ENCODE measurements at regions not wholly inside any gene's neighbourhood (a gene's known extent, or its start where the extent isn't known, plus 50 kb on each side); places are given as distances from the start of the nearest gene placed in this dataset.
"Not testable (repeated sequence)": the region's sequence is repeated elsewhere in the genome, so short reads cannot be mapped to it uniquely, and the experiment has no call there.

DNA sequence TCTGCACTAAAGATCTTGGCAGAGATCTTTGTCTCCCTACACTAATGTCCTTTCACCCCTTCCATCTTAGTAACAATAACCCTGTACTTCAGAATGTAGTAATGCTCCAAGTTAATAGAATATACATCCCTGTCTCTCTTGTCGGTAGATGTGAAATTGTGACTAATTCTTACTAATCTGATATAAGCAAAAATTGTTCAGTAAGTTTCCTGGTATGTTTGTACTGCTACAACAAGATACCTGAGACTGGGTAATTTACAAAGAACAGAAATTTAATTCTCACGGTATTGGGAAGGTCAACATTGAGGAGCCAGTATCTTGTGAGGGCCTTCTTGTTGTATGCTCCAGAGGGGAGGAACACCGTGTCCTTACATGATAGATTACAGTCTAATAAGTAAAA lies 1686.6 kb upstream of the CDH9 start:
- DNase-seq = no peak

DNA sequence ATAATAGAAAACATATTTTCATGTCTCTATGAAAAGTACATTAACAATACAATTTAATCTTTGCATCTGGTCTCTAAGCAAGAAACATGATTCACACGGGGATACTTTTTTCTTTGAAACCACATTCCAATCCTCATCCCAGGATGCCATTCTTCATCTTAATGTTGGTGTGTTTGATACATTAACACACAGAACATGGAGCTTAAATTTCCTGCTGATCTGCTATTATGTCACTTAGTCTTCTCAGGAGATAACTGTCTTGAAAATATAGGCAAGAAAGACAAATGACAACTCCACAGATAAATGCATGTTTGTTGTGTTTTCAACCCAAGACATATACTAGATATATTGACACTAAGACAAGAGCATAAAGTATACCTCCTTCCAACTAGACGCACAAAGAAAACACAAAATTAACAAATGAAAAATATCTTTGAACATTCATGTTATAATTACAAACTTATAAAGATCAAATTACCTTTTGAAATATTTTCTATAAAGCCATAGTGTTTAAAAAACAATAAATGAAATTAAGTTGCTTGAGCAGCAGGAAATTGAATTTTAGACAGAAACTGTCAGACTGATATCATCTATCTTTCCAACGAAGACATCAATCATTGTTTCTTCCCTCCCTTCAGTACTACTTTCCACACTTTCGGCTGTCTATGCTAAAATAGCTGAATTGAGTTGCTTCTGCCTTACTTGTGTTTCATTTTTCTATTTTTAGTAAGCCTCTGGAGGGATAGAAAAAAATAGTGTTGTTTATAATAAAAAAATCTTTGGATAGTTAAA lies 1676.7 kb upstream of the CDH9 start:
- DNase-seq = no peak

DNA sequence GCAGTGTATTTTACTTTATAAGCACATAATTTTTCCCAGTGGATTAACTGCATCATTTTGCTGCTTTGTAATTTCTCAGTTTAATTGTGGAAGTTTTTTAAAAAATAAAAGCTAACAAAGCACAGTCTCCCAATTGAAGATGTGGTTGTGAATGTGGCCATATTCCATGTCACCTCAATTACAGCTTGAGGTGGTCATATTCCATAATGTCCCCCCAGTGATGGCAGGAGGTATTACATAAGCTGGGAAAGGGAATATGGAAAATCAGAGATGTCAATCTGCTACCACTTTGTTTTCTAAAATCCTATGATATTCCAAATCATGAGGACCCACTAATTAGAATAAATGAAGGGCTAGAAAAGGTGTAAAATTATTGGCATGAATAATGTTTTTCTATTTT lies 1672.0 kb upstream of the CDH9 start:
- DNase-seq = no peak

DNA sequence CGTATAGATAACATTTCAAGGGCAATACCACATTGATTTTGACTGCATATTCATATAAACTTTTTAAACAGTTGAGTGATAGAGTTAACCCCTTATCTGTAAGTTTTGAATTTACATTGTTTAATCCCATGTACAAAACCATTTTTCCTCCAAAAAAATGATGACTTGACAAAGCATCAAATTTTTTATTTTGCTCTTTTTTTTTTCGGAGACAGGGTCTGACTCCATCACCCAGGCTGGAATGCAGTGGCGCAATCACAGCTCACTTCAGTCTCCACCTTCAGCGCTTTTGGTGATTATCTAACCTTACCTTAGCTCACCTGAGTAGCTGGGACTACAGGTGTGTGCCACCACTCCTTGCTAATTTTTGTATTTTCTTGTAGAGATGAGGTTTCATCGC lies 1670.1 kb upstream of the CDH9 start:
- no peak for DNase-seq

DNA sequence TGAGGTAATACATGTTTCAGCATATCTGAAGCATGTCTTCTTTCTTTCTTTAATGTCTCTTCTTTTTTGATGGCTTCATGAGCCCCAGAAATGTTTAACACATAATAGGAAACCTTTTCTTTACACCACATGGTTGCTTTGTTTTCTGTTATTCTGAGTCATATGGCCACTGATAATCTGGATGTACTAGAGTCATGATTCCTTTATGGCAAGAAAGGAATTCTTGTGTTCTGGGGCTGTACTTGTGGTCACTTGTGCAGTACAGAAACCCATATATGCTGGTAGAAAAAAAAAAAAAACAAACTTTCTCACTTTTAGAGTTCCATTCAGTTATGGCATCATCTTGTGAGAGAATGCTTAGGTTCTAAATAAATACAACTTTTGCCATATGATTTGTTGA lies 1669.3 kb upstream of the CDH9 start:
- no peak for DNase-seq

DNA sequence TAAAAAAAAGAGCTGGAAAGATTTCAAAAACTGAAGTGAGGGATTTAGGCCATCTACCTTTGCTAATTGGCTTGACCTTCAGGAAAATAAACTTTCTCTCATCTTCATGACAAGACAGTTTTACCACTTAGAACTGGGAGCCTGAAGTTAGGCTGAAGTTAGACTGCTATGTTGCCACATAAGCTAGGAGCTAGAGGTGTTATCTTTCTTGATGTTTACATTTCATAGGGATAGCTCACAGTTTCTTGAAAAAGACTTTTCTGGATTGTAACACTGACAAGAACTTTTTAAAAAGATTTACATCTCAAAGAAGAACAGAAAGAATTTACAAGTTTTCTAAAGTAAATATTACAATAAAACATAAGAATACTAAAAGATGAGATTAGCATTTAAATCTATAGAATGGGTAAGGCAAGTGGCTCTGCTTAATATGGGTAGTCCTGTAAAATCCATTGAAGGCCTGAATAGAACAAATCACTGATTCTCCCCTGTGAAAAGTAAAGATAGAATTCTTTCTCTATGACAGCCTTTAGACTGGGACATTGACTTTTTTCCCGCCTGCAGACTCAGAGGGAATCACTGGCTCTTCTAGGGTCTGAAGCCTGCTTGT lies 1665.4 kb upstream of the CDH9 start:
- no peak for DNase-seq

DNA sequence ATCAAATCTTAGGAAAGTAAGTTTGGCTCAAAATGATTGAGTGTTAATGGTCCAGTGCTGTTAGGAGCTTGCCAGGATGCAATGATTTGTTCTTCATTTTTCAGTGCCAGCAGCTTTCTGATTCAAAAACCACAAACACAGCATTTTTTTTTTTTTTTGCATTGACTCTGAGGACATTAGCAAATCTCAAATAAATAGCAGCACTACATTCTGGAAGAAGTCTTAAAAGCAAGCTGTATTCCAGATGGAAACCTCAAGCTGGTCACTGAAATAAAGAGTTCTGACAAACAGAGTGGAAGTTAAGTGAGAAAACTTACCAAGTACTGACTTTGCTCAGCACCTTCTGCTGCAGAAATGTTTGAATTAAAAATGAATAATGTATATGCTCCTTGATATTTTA lies 1653.1 kb upstream of the CDH9 start:
- DNase-seq = no peak

DNA sequence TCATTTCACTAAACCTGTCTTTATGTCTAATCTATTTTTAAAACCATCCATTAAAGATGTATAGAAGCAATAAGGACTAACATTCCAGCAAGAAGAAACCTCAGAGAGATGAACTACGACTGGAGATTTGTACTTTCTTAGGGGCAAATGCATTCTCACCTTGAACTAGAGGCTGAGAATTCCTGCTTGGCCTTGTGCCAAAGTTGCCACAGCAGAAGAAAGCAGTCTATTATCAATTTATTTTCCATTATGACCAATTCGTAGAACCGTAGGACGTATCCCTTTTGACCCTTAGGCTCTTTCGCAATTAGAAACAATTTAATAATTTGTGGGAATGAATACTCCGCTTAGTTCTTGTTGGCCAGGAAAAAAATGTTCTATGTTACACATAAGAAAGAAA lies 1647.4 kb upstream of the CDH9 start:
- no peak for DNase-seq

DNA sequence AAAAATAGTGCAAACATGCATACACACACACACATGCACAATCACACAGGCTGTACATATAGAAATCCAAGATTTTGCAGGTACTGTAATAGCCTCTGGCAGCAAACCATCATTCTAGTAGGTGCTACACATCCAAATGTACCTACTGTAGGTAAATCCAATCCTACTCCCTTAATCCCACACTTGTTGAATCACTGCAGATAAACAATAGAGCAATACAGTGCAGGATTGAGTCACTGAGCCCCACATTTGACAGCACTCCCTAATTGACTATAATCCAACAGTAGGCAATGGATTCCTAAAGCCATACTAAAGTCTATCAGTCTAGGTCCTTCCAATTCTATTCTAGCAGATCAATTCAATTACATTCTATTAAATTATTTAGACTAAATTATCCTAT lies 1640.5 kb upstream of the CDH9 start:
- DNase-seq = no peak

DNA sequence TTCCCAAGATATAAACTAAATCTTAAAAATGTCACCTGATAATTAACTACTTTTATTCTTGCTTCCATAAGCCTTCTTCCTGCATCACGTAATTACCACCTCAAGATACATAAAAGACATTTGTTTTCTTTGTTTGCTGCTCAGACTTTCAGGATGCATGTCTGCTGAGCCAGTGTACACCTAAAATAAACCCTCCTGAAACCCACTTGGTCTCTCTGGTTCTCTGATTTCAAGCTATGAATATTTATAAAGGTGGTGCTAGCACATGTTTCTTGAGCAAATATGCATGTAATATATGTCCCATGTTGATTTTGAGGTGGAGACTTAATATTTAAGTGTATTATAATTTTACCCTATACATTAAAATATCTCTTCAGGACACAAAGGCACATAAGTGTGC lies 1627.7 kb upstream of the CDH9 start:
- no peak for DNase-seq

DNA sequence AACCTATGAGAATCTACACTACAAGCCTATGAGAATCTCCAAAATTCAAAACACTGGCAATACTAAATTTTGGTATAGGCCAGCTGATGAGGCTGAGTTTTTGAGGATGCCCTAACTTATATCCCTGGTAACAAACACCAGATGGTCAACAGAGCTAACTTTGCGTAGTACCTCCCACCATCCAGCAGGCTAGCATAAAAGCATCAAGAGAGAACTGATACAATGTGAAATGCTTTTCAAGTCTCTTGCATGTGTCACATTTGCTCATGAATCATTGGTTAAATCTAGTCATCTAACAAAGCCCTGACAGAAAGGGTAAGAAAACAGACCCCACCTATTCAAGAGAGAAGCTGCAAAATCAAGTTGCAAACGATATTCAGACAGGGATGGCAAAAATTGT lies 1609.7 kb upstream of the CDH9 start:
- no peak for DNase-seq

DNA sequence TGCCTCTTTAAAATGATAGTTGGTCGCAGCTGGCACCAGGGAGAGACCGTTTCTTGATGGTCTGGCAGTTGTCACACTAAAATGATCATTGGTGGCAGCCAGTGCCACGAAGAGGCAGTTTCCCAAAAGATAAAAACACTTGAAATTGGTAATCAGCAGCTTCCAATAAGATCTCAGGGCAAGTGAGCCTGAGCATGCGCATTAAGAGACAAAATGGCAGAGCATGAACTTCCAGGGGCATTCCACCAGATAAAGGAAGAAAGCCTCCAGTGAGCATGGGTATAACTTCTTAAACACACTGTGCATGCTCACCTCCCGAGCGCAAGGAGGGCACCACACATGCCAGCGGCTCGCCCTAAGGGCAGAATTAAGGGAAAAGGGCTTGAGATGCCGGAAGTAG lies 1594.2 kb upstream of the CDH9 start:
- DNase-seq = no peak

DNA sequence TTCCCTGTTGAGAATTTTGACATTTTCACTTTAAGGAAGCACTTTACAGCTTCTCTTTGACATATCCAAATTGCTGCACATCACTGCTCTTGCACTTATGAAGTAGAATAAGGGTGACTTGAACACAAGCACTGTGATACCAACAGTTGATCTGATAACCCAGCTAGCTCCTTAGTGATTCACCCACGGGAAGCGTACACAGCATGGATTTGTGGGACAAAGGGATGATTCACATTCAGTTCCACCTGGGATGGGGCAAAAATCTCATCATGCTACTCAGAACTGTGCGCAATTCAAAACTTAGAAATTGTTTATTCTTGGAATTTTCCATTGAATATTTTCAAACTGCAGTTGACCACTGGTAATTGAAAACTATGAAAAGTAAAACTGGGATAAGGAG lies 1565.5 kb upstream of the CDH9 start:
- no peak for DNase-seq

DNA sequence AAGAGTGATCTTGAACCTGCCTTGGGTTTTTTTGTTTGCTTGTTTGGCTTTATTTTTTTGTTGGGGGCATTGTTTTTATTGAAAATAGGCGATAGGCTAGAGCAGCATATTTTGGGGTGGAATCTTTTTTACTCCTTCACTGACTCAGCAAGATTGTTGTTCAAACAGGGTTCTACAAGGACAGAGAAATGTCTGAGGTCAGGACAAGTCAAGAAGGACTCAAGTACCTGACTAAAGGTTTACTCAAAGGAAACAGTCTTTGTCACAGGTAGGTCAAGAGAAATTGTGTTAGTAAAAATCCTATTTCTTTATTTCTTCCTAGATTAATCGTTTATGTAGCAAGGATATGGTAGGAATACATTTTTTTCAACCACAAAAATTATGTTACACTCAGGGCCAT lies 1564.0 kb upstream of the CDH9 start:
- DNase-seq = no peak

DNA sequence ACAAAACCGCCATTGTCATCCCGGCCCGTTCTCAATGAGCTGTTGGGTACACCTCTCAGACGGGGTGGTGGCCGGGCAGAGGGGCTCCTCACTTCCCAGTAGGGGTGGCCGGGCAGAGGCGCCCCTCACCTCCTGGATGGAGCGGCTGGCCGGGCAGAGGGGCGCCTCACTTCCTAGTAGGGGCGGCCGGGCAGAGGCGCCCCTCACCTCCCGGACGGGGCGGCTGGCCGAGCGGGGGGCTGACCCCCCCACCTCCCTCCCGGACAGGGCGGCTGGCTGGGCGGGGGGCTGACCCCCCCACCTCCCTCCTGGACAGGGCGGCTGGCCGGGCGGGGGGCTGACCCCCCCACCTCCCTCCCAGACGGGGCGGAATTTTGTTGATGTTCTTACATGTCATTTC lies 1558.3 kb upstream of the CDH9 start:
- not testable (repeated sequence) for DNase-seq

DNA sequence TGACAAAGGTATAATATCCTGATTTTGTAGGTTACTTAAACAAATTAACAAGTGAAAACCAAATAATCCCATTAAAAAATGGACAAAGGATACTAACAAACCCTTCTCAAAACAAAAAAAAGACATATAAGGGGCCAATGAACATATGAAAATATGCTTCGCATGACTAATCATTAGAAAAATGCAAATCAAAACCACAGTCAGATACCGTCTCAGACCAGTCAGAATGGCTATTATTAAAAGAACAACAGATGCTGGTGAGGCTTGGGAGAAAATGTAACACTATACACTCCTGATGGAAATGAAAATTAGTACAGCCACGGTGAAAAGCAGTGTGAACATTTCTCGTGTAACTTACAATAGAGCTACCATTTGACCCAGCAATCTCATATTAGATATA lies 1542.2 kb upstream of the CDH9 start:
- DNase-seq = no peak

DNA sequence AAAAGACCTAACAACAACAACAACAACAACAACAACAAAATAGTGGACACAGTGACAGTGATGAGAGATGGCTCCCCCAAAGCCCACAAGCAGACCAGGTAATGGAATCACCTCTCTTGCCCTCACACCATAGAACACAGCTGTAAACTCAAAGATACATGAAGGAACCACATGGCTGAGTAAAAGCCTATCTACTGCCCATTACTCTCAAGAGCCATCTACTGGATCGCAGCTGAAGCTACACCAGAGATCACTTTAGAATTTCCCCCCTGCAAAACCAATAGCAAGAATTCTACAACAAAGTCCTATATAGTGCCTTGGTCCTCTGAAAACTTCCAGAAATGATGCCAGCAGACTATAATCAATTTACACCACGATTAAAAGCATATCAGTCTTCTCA lies 1537.6 kb upstream of the CDH9 start:
- no peak for DNase-seq

DNA sequence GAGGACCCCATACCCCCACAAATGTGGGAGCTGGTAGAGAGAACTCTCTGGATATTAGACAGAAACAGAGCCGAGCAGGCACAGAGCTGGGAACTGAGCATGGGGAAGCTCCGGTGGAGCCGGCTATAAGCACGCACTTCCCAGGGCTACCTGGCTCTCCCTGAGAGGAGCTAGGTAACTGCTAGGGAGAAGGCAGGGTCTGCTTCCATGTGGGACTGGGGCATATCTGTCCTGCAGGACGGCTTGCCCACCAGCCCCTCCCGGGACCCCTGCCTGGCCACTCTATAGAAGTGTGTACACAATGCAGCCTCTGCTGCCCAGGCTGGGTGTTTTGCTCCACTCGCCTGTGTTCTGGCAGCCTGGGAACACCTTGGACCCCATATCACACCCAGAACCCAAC lies 1537.0 kb upstream of the CDH9 start:
- DNase-seq = no peak

DNA sequence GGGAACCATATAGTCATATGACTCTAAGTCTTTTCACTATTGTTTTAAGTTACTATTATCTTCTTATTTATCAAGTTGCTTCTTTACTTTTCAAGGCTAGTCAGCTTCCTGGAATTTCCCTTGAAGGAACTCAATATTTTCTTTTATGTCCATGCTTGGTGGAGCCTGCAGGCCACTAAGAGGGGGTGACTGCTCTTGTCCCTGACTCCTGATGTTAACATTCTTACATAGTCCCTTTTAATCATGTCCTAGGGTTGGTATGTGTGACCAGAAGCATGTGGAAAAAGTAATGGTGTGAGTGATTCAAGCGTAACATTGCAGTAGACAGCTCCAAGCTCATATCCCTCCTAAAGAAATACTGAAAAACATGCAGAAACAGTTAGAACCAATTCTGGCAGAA lies 1536.2 kb upstream of the CDH9 start:
- no peak for DNase-seq

DNA sequence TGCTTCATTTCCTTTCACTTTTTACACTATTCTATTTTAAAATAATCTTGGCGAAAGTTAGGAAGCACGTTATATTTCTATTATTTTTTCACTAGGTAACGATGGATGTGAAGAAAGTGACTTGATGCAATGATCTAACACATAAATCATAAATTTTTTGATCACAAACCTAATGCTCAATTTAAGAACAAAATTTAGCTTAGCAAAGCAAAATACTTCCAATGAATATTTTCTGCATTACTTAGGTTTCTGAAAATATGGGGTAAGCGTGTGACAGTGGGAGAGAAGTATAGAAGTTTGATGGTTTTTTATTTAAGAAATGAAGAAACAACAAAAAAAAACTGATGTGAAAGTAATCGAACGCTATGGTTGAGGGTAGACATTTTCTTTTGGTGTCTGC lies 1528.7 kb upstream of the CDH9 start:
- DNase-seq = no peak

DNA sequence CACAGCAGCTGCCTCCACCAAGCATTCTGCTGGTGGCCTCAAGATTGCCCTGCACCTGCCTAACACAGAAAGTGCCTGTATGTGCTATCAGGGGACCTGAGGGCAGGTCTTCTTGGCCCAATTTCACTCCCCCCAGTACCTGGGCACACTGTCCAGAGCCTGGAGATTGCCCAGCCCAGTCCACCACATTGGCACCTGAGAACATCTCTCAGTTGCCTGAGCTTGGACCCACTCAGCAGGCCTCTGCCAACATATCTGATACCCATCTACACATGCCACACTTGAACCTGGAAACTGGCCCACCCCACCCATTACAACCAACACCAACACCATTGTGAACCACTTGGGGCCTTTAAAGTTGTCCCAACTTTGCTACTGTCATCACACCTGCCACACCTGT lies 1523.1 kb upstream of the CDH9 start:
- DNase-seq = no peak

DNA sequence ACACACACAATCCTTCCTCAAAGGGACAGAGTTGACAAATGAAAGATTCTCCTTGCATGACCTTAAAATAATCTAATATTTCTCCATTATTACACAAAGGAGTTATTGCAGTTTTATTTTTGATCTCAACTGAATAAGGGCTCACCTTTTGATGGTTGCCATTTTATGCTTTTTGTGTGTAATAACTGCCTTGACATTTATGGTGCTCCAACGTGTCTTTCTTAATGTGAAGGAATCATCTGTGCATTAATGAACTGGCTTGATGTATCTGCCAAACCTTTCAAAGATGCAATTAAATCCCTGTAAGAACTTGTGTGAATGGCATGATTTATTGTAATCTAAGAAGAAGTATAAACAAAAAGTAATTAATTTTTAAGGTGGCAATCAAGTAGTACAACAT lies 1519.8 kb upstream of the CDH9 start:
- DNase-seq = no peak

DNA sequence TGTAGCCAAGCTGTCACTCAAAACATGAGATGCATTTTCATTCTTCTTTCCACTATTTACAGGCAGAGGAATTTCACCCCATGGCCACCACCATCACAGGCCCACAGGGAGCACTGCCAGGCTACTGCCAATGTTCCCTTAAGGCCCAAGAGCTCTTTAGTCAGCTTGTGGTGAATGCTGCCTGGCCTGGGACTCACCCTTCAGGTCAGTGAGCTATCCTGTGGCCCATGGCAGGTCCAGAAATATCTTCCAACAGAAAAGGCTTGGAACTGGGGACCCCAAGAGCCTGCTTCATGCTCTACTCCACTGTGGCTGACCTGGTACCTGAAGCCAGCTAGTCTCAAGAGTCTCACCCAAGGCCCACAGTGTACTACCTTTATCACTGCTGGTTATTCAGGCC lies 1518.7 kb upstream of the CDH9 start:
- no peak for DNase-seq

DNA sequence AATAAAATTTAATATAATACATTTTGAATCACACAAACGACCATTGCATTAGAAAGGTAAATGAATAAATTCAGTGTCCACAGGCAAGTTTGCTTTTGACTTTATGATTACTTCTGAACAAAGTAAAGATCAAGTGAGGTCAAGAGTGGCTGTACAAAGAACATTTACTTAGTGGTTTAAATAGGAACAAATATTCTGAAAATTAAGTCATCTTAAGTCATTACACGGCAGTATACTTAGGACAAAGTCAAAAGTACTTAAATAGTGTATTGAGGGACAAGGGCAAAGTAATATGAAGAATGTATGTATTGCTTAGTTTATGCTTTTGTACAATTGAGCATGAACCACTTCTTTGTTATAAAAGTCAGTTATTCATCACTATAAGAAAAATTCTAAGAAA lies 1511.2 kb upstream of the CDH9 start:
- no peak for DNase-seq

DNA sequence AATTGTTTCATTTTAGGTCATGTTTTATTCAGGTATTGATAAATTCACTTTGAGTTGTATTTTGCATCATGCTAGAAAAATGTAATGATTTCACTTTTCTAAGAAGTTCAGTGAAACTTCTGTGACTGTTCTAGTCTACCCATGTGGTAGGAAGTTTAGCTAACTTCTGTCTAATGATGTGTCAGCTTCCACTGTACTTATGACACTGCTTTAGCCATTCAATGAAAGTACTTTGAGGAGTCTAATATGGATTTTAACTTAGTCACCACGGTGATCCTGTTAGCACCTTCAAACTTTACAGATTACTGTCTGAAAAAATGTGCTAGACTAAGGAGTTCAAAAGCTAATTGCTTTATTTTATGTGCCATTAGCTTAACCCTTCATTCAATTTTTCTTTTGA lies 1510.5 kb upstream of the CDH9 start:
- no peak for DNase-seq

Measured in NK-92 treated with Interleukin-12 subunit alpha and Interleukin-12 subunit beta, amount 100 ng/mL, for 24 hours (cell line).